ENCODE measurements at regions not wholly inside any gene's neighbourhood (a gene's known extent, or its start where the extent isn't known, plus 50 kb on each side); places are given as distances from the start of the nearest gene placed in this dataset.

GRCh38 chr2:16022548-16023240, 82.3 kb downstream of the MYCN start:
- Histone ChIP-seq H3K79me2 (ENCODE audit: control insufficient read depth in 1 of 2, insufficient read depth in 2 of 2, low read length in 2 of 2) (no peaks in the 10 kb centered on the region), H4K8ac (ENCODE audit: extremely low read depth, insufficient read depth, low read length) (no peak overlapping the region), H3K4me2 (ENCODE audit: insufficient read depth in 1 of 2, low read depth in 2 of 2, low read length in 2 of 2) (no peak overlapping the region; a peak in 1 of 4 replicates), H3K27me3 (replicated peaks in 1 of 4; ENCODE audit: control insufficient read depth in 3 of 4, extremely low read depth in 1 of 4, insufficient read depth in 3 of 4, low read length in 3 of 4) (no peaks in the 10 kb centered on the region), H3K9me3 (ENCODE audit: insufficient read depth in 2 of 2, low read depth in 1 of 2, low read length in 1 of 2) (no peaks in the 10 kb centered on the region), H2BK5ac (ENCODE audit: low read depth, low read length) (0 out of 2 replicates have a peak overlapping the region, but pooled peaks have one; percentile 12), H3K4ac (replicated peaks; ENCODE audit: insufficient read length, low read depth, low read length) (no peak overlapping the region), H2BK20ac (ENCODE audit: low read length) (no peak overlapping the region; the same call in 1 of the 2 replicates), H2AK5ac (ENCODE audit: low read depth, low read length) (no peak overlapping the region), H3K4me3 (ENCODE audit: extremely low read depth in 1 of 4, insufficient read depth in 2 of 4, low read depth in 3 of 4, low read length in 4 of 4) (no peak overlapping the region), H4K91ac (replicated peaks; ENCODE audit: insufficient read length, low read length) (peak overlapping the region; percentile 76), H3K27ac (ENCODE audit: low read depth, low read length) (no peak overlapping the region), H3K56ac (replicated peaks; ENCODE audit: insufficient read length, low read depth, low read length) (no peak overlapping the region), H2AFZ (ENCODE audit: low read length) (peak overlapping the region; percentile 68; the same call in 1 of the 2 replicates), H2BK120ac (replicated peaks; ENCODE audit: low read depth, low read length) (peak overlapping the region; percentile 3), H3K9ac (replicated peaks in 1 of 4; ENCODE audit: extremely low read depth in 1 of 4, low read depth in 3 of 4, low read length in 3 of 4) (no peak overlapping the region), H3K4me1 (replicated peaks in 1 of 4; ENCODE audit: control insufficient read depth in 3 of 4, insufficient read depth in 4 of 4, low read length in 3 of 4) (peaks cover 4 to 11% (median 5%) of the 10 kb centered on the region in 4 experiments; a peak in 6 of 7 replicates), H2BK12ac (ENCODE audit: low read depth, low read length) (no peak overlapping the region), H3K36me3 (ENCODE audit: control insufficient read depth in 2 of 4, insufficient read depth in 4 of 4, low read length in 3 of 4) (no peaks in the 10 kb centered on the region), H3K18ac (ENCODE audit: extremely low read depth, low read length) (peak overlapping the region; percentile 17; the same call in 1 of the 2 replicates), H3K23me2 (ENCODE audit: low read depth, low read length) (no peaks in the 10 kb centered on the region), H4K5ac (ENCODE audit: insufficient read length, low read depth, low read length) (peak overlapping the region; percentile 15), H3K23ac (ENCODE audit: insufficient read length) (no peak overlapping the region), H2BK15ac (ENCODE audit: low read length) (no peak overlapping the region), H3K14ac (ENCODE audit: insufficient read length) (no peak overlapping the region), H3K79me1 (ENCODE audit: low read depth, low read length) (no peaks in the 10 kb centered on the region), H4K20me1 (replicated peaks in 1 of 2; ENCODE audit: control insufficient read depth in 1 of 2, insufficient read depth in 2 of 2, low read length in 2 of 2) (no peaks in the 10 kb centered on the region)
- DNase-seq (ENCODE audit: low read depth in 1 of 2, low spot score in 2 of 2) (no peak), FAIRE-seq (no peak)
- 53% methylated on average over 6 of the region's 6 CpGs; no CpG with 5 or more reads in 1 of the 2 experiments for WGBS, 2 experiments (ENCODE audit: extremely low coverage in 1 of 2, insufficient coverage in 1 of 2, insufficient read length in 1 of 2, insufficient replicate concordance in 2 of 2, low coverage in 1 of 2, low lambda C conversion rate in 2 of 2, missing lambda C conversion rate in 1 of 2)
- POLR2A ChIA-PET (ENCODE audit: partially characterized antibody) = interaction anchor here (1.1 to 1.5 kb wide), 2 partner anchors 10 to 81 kb away, joined by 3 to 6 read pairs; no protein-coding TSS in a partner anchor
- CTCF ChIA-PET (ENCODE audit: partially characterized antibody) = interaction anchor here (1.2 to 15.6 kb wide), 3 partner anchors 11 to 224 kb away, joined by 3 to 120 read pairs (median 5); no protein-coding TSS in a partner anchor
- TF ChIP-seq CREB1 (IDR thresholded peaks at IDR 0.05) = no peak

Measured in H1 (cell line).